CD4-positive, alpha-beta T cell treated with Interleukin-6 for 4 hours (primary cell): ENCODE measurements at regions not wholly inside any gene's neighbourhood (a gene's known extent, or its start where the extent isn't known, plus 50 kb on each side); places are given as distances from the start of the nearest gene placed in this dataset.

ENCODE experiments used
- DNase-seq: peaks from one replicate; pipeline ENCODE4 v3.0.0-alpha.2; 2020; ENCODE audit warnings: mixed read lengths

DNA sequence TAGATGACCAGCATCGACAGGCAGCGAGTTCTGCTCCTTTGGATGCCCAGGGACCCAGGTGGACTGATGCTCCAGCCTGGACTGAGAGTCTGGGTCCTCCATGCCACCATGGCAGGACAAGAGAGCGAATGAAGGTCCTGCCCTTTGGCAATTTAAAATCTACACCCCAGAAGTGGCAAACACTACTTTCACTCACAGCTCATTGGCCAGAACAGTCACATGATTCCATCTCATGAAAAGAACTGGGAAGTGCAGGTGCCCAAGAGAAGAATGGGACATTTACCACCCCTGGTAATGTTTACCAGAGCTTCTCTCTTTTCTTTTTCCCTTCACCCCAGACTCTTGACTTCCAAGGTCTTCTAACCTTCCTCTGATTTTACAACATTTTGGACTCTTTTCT is 87.8 kb upstream of the SLCO3A1 start:
- no peak for DNase-seq

DNA sequence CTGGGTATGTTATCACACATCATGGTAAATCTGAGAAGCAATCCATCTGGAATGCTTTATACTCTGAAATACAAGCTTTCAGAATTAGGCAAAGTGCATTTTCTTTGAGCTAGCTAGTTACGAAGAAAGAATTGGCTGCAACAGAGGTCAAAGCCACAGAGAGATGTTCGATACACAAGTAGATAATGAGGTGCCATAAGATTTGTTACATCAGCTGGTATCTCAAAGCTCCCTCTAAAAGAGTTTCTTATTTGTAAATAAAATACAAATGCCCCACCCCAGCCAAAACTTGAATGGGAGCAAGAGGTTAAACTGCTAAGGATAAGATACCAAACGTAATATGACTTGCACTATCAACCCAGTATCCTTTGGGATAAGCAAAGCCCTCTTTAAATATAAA is 84.0 kb upstream of the SLCO3A1 start:
- DNase-seq, result no peak

DNA sequence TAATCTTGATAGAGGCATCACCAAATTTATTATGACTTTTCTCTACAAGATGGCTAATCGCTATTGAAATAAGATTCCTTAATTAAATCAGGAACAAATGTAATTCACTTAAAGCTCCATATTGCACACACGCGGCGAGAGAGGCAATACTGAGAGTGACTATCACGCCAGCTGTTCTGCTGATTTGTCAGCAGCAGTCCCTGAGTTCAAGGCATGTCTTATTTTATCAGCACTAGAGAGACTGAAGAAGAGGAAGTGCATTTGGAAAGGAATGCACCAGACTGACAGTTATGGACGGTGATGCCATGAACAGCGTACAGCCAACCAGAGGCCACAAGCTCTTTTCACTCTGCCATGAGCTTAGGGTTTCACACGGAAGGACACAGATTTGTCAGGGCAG is 83.6 kb upstream of the SLCO3A1 start:
- DNase-seq, result no peak

DNA sequence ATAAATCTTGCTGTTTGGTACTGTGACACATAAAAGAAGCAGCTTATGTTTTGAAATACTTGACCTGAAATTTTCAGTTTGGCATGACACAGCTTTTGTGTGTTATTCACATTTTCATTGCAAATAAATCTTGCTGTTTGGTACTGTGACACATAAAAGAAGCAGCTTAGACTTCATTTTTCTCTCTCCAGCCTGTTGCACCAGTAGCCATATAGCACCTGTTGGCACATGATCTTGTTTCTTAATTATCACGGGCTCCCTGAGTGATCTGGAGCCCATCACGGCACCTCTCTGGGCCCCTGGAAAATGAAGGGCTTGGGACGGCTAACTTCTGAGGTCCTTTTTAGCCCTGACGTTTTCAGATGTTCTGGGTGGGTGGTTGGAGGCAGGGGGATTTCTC is 77.4 kb upstream of the SLCO3A1 start:
- DNase-seq, result no peak

DNA sequence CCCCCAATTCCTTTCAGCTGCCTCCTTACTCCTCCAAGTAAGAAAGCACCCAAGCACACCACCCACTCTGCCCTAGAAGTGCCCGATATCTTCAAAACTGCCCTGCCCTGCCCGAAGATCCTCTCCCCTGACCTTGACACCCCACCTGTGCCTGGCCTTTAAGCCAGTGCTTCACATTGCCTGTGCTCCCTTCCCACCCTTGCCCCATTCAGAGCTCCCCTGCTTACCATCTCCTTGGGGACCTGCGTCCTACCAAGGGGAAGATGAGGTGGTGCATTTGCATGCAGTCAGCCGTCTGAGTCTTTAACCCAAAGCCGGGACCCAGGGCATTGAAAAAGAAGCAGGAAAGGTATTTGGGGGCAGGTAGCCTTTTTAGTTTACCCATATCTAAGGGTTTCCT is 73.5 kb upstream of the SLCO3A1 start:
- DNase-seq, result no peak

DNA sequence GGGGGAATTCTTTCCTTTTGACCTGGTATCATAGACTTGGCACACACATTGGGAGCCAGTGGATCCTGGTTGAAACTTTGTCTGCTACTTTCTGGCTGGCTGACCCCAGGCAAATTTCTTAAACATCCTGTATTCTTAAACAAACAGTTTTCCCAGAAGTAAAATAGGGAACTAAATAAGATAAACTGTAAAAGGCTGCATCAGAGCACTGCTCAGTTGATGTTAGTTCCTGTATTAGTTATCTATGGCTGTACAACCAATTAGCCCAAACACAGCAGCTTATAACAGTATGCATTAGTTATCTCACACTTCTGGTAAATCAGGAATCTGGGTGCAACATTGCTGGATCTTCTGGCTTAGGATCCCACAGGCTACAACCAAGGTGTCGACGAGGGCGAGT is 73.1 kb upstream of the SLCO3A1 start:
- no peak for DNase-seq

DNA sequence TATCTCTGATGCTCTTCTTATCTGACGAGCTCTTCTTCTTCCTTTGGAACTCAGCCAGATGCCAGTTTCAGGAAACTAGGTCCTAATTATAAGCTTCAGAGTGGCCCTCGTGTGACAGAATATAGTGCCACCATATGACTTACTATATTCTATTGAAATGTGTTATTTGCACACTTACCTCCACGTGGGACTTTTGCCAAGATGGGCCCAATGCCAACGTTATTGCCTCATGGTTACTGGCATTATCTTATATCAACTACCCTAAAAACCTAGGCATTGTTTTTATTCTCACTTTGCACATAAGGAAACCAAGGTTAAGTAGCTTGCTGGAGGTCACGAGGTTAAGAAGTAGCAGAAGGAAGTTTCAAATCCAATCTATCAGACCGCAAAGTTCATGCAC is 71.3 kb upstream of the SLCO3A1 start:
- DNase-seq, result no peak

DNA sequence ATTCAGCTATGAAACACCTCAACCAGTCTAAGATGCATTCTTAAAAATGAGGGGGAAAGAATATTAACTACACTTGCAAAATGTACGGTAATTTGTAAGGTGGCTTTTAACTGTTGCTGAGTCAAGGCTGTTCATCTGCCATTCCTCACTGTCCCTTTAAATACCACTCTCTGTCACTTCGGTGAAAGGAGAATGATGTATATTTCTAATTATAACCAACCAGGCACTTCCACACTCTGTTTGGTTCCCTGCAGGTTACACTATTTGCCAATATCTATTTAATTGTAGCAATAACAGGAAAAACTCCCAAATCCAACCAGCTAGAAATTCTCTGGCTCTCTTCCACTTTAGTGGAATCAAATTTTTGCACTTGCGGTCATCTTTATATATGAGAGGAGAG is 70.5 kb upstream of the SLCO3A1 start:
- no peak for DNase-seq

DNA sequence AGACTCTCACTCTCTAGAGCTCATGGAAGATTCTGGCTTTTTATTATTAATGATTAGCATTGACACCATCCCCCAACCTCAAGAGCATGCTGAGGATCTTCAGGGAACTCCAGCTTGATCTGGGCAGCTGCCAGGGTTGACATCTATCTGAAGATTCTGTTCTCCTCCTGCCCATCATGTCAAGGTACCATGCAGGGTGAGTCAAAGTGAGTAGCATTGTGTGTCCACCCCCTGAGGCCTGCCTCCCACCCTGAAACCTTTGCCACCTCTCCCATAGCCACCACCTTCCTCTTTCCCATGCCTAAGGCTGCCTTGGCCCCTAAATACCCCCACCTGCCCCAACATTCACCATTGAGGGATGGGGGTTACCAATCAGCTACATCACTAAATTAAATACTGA is 70.1 kb upstream of the SLCO3A1 start:
- DNase-seq, result no peak

DNA sequence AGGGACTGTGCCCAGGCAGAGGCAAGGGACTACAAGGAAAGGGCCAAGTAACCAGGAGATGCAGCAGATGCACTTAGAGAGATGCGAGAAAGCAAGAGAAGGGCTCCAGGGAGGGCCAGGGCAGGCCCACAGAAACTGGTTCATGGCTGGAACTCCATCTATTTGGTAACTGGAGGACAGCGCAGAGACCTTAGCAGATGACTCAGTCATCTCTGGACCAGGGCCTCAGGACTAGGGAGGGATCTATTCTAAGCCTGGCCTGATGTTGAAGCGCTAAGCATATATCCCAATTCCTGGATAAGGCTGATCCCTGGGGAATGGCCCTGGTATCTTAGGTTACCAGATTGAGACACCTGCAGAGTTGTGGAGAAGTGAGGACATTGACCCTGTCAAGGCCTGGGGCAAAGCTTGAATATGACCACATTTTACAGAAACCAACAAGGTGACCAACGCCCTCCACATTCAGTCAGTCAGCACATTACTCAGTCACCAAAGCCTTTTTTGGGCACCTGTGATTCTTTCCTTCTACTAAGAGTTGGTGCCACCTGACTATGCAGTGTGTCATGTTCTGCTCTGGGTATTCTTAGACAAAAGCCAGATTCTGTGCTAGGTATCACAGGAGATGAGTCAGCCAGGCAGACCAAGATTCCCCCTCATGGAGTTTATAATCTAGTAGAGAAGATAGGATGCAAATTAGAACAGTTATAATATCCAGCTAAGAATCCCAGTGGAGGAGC is 68.4 kb upstream of the SLCO3A1 start:
- no peak for DNase-seq

DNA sequence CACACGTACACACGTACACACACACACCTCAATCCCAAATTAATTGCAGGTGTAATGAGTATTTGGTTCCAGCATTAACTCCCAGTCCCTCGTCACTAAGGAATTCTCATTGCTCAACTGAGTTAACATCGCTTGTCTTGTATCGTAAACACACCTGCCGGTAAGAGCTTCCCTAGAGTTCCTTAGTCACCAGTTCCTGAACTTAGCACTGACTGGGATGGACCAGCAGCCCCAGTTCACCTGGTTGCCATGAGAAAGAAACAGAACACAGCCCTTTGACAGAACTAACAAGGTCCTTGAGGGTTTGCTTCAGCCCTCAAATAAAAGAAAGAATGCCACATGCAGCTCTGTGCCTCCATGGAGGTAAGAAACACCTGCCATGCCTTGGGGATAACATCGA is 66.3 kb upstream of the SLCO3A1 start:
- no peak for DNase-seq

DNA sequence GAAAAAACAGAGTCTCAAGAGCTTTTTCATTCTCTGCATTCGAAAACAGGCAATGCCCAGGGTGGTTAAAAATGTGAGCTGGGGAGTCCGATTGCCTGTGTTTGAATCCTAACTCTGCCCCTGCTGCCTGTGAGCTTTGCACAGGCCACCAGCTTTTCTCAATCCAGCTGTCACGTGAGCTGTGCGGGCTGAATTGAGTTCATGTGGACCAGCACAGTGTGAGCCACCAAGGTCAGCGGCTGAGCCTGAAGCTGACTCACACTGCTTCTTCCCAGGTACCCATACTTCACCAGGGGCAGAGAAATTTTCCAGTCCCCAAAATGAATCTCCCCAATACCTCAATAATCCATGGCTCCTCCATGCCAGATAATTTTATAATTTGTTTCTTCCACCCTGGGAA is 64.4 kb upstream of the SLCO3A1 start:
- no peak for DNase-seq

DNA sequence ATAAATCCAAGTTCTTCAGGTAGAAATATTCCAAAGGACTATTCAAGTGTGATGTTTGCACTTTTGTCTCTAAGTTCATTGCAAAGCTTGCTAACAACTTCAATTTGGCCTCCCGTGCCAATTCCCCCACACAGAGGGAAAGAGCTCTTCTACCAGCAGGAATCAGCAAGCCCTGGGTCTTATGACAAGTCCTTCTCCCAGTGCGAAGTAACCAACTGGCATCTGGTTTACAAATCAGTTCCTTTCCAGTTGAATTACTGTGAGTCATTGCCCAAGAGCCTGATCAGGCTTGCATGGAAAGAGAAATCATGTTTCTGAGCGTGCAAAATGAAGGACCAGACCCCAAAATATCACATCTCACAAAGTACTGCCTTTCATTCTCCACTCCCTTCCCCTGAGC is 62.7 kb upstream of the SLCO3A1 start:
- DNase-seq, result no peak

DNA sequence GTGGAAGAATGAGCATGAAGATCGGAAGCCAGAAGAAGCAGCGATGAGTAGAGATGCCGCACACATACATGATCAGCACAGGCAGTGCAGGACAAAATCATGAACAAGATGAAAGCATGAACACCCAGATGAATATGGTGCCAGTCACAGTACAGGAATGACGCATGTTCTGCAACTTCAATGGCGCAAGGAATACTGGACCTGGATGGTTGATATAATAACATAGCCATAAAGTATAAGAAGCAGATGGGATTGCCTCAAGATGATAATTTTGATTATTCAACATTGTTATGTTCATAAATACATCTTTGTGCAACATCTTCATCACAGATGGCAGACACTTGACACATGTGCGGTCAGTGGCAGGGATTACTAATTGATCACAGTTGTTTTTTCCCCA is 59.7 kb upstream of the SLCO3A1 start:
- no peak for DNase-seq

DNA sequence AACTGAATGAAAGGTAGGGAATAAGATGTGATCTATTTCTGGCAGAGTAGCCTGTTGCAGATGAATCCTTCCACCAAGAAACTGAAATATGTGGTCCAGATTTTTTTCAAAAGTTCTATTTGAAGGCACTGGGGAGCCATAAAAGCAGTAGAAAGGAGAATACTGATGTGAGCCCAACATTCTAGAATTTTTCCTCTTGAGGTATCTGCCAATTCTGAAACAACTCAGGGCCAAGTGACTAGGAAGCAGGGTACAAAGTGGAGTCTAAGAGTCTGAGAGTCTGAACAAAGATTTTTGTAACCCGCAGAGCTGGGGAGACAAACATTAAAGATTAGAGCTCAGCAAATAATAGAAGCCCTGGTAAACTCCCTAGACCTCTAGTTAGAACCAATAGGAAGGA is 58.3 kb upstream of the SLCO3A1 start:
- no peak for DNase-seq

DNA sequence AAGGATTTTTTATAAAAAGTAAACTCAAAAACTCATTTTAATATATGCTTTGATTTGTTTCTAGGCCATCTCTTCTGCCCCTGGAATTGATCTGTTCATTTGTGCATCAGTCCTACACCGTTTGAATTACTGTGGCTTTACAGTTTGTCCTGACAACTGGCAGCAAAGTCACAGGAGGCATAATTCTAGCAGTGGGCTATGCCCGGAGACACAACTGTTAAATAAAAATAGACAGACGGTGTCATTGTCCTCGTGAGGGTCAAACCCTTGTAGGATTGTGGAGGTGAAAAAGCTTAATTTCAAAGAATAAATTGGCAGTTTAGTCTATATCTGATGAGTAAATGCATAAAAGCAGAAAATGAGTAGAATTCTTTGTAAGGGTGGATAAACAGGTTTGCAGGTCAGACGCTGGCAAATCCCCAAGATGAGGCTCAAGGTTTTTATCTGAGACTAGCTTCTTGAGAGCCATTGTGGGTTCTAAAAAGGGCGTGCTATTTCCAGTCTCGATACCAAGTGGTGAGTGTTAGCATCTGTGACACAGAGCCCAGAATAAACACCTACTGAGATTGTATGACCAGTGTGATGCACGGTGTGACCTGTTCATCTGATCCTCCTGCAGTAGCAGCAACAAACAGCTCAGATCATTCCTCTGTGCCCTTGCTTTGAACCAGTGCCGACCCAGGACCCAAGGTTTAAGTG is 51.5 kb upstream of the SLCO3A1 start:
- no peak for DNase-seq

DNA sequence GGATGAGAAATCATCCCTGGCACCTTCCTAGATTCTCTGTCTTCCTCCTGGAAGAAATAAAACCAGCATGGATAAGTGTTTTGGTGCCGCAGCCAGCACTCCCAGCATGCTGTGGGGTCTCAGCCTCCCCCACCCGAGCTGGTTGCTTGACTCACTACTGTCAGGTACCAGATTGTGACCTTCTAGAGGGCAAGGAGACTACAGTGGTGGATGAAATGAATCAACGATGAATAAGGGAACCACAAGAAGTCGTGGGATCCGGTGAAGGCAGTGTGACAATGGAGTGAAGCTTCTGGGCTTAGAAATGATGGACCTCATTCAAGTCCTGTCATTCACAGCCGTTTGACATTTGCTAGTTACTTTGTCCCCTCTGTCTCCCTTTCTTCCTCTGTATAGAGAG is 50.2 kb upstream of the SLCO3A1 start:
- DNase-seq, result no peak
